NCI-H1436 treated with DMSO at 0.1 percent for 48 hours (cell line): ENCODE measurements at regions not wholly inside any gene's neighbourhood (a gene's known extent, or its start where the extent isn't known, plus 50 kb on each side); places are given as distances from the start of the nearest gene placed in this dataset.

Experiments
- DNase-seq: peaks from one replicate; lab custom pipeline; 2025; lab: John Stamatoyannopoulos, UW

- no peak for DNase-seq
Observed at GRCh38 chr11:92869716-92870115, 99.7 kb upstream of the MTNR1B start.

- DNase-seq, result no peak
Observed at GRCh38 chr11:92870196-92870832, 99.1 kb upstream of the MTNR1B start.

- no peak for DNase-seq
Observed at GRCh38 chr11:92873551-92873950, 95.9 kb upstream of the MTNR1B start.

GRCh38 chr11:92875473-92875872, 94.0 kb upstream of the MTNR1B start:
- DNase-seq, result no peak

GRCh38 chr11:92879086-92879485, 90.4 kb upstream of the MTNR1B start:
- no peak for DNase-seq

GRCh38 chr11:92880381-92880780, 89.1 kb upstream of the MTNR1B start:
- no peak for DNase-seq

GRCh38 chr11:92881940-92882450, 87.5 kb upstream of the MTNR1B start:
- DNase-seq, result no peak

- no peak for DNase-seq
Observed at GRCh38 chr11:92882828-92883611, 86.4 kb upstream of the MTNR1B start.

GRCh38 chr11:92885600-92885999, 83.9 kb upstream of the MTNR1B start:
- no peak for DNase-seq

GRCh38 chr11:92886243-92886905, 83.1 kb upstream of the MTNR1B start:
- no peak for DNase-seq

- DNase-seq, result no peak
Observed at GRCh38 chr11:92888696-92889095, 80.8 kb upstream of the MTNR1B start.

- DNase-seq, result no peak
Observed at GRCh38 chr11:92890846-92891245, 78.6 kb upstream of the MTNR1B start.

GRCh38 chr11:92892802-92893684, 76.4 kb upstream of the MTNR1B start:
- DNase-seq, result no peak

GRCh38 chr11:92894197-92894596, 75.3 kb upstream of the MTNR1B start:
- no peak for DNase-seq

- DNase-seq, result no peak
Observed at GRCh38 chr11:92897487-92897886, 72.0 kb upstream of the MTNR1B start.

GRCh38 chr11:92902417-92902816, 67.0 kb upstream of the MTNR1B start:
- DNase-seq, result no peak

- peak; percentile 56 for DNase-seq
Observed at GRCh38 chr11:92907671-92908070, 61.8 kb upstream of the MTNR1B start.

- no peak for DNase-seq
Observed at GRCh38 chr11:92909214-92909613, 60.2 kb upstream of the MTNR1B start.

GRCh38 chr11:92911478-92911877, 58.0 kb upstream of the MTNR1B start:
- no peak for DNase-seq

- DNase-seq, result no peak
Observed at GRCh38 chr11:92915551-92915950, 53.9 kb upstream of the MTNR1B start.

- DNase-seq, result no peak
Observed at GRCh38 chr11:92916299-92916698, 53.2 kb upstream of the MTNR1B start.

GRCh38 chr11:92917927-92918326, 51.5 kb upstream of the MTNR1B start:
- DNase-seq, result no peak
